ENCODE measurements at regions not wholly inside any gene's neighbourhood (a gene's known extent, or its start where the extent isn't known, plus 50 kb on each side); places are given as distances from the start of the nearest gene placed in this dataset.

- no peak overlapping the region for H3K9ac ChIP-seq (ENCODE audit: low read length)
- no peak overlapping the region for H3K27ac ChIP-seq (ENCODE audit: low read length)
- TF ChIP-seq CTCF (IDR thresholded peaks at IDR 0.05; ENCODE audit: low read depth, low read length) (no peak), EZH2phosphoT487 (IDR thresholded peaks at IDR 0.05; ENCODE audit: low read depth) (no peak)
- H3K4me2 ChIP-seq (ENCODE audit: low read length) = no peak overlapping the region
- no peaks in the 10 kb centered on the region for H3K79me2 ChIP-seq (ENCODE audit: low read length)
- H3K36me3 ChIP-seq (replicated peaks; ENCODE audit: low read depth, low read length) = no peaks in the 10 kb centered on the region
- peaks cover 10% of the 10 kb centered on the region for H3K4me1 ChIP-seq (ENCODE audit: low read length)
- H4K20me1 ChIP-seq (ENCODE audit: insufficient read depth, low read length) = peaks cover 7% of the 10 kb centered on the region
- no peak overlapping the region for H3K4me3 ChIP-seq (ENCODE audit: low read length)
- no peak overlapping the region for H2AFZ ChIP-seq (ENCODE audit: low read depth, low read length)
- no peaks in the 10 kb centered on the region for H3K9me3 ChIP-seq (ENCODE audit: insufficient read depth, low read length)
- peaks cover 53% of the 10 kb centered on the region for H3K27me3 ChIP-seq (ENCODE audit: low read depth, low read length)
Measured at GRCh38 chr22:45069925-45070324, 60.1 kb upstream of the PHF21B start.

- H3K4me2 ChIP-seq (ENCODE audit: low read length) = no peak overlapping the region
- H3K79me2 ChIP-seq (ENCODE audit: low read length) = no peaks in the 10 kb centered on the region
- H3K9ac ChIP-seq (ENCODE audit: low read length) = no peak overlapping the region
- H4K20me1 ChIP-seq (ENCODE audit: insufficient read depth, low read length) = peaks cover 7% of the 10 kb centered on the region
- no peak overlapping the region for H2AFZ ChIP-seq (ENCODE audit: low read depth, low read length)
- H3K4me3 ChIP-seq (ENCODE audit: low read length) = no peak overlapping the region
- H3K9me3 ChIP-seq (ENCODE audit: insufficient read depth, low read length) = no peaks in the 10 kb centered on the region
- H3K4me1 ChIP-seq (ENCODE audit: low read length) = peaks cover 10% of the 10 kb centered on the region
- H3K27me3 ChIP-seq (ENCODE audit: low read depth, low read length) = peaks cover 57% of the 10 kb centered on the region
- no peaks in the 10 kb centered on the region for H3K36me3 ChIP-seq (replicated peaks; ENCODE audit: low read depth, low read length)
- no peak overlapping the region for H3K27ac ChIP-seq (ENCODE audit: low read length)
- TF ChIP-seq EZH2phosphoT487 (IDR thresholded peaks at IDR 0.05; ENCODE audit: low read depth) (no peak), CTCF (IDR thresholded peaks at IDR 0.05; ENCODE audit: low read depth, low read length) (no peak)
Measured at GRCh38 chr22:45071618-45072017, 61.8 kb upstream of the PHF21B start.

- H3K36me3 ChIP-seq (replicated peaks; ENCODE audit: low read depth, low read length) = no peaks in the 10 kb centered on the region
- H3K27ac ChIP-seq (ENCODE audit: low read length) = no peak overlapping the region
- H3K9ac ChIP-seq (ENCODE audit: low read length) = no peak overlapping the region
- no peak overlapping the region for H2AFZ ChIP-seq (ENCODE audit: low read depth, low read length)
- peaks cover 55% of the 10 kb centered on the region for H3K27me3 ChIP-seq (ENCODE audit: low read depth, low read length)
- H3K9me3 ChIP-seq (ENCODE audit: insufficient read depth, low read length) = no peaks in the 10 kb centered on the region
- no peak overlapping the region for H3K4me3 ChIP-seq (ENCODE audit: low read length)
- H3K79me2 ChIP-seq (ENCODE audit: low read length) = no peaks in the 10 kb centered on the region
- 0 out of 2 replicates have a peak overlapping the region, but pooled peaks have one; percentile 23 for H3K4me2 ChIP-seq (ENCODE audit: low read length)
- peaks cover 10% of the 10 kb centered on the region for H3K4me1 ChIP-seq (ENCODE audit: low read length)
- peaks cover 7% of the 10 kb centered on the region for H4K20me1 ChIP-seq (ENCODE audit: insufficient read depth, low read length)
- TF ChIP-seq CTCF (IDR thresholded peaks at IDR 0.05; ENCODE audit: low read depth, low read length) = no peak
- no peak for TF ChIP-seq EZH2phosphoT487 (IDR thresholded peaks at IDR 0.05; ENCODE audit: low read depth)
Measured at GRCh38 chr22:45072322-45072903, 62.6 kb upstream of the PHF21B start.

DNA sequence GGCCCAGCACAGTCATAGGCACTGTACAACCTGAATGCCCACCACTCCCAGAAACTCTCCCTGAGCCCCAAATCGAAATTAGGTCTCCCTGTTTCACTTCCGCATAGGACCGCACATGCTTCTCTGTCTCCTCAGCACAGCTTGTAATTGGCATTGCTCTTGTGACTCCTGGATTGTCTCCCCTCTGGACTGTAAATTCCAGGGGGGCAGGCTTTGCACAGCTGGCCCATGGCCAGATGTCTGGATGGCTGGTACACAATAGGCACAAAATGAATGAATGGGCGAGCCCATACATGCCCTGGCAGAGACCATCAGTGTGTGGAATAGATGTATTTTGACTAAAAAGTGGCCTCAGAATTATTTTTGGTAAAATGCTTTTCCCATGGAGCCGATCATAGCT, 63.3 kb upstream of the PHF21B start:
- Histone ChIP-seq H3K27ac (ENCODE audit: low read length) (no peak overlapping the region), H3K9me3 (ENCODE audit: insufficient read depth, low read length) (no peaks in the 10 kb centered on the region), H3K36me3 (replicated peaks; ENCODE audit: low read depth, low read length) (no peaks in the 10 kb centered on the region), H2AFZ (ENCODE audit: low read depth, low read length) (no peak overlapping the region), H3K27me3 (ENCODE audit: low read depth, low read length) (peaks cover 51% of the 10 kb centered on the region), H3K4me1 (ENCODE audit: low read length) (peaks cover 10% of the 10 kb centered on the region), H3K4me2 (ENCODE audit: low read length) (peak overlapping the region; percentile 23; the same call in 1 of the 2 replicates), H4K20me1 (ENCODE audit: insufficient read depth, low read length) (peaks cover 7% of the 10 kb centered on the region), H3K4me3 (ENCODE audit: low read length) (no peak overlapping the region), H3K79me2 (ENCODE audit: low read length) (no peaks in the 10 kb centered on the region), H3K9ac (ENCODE audit: low read length) (no peak overlapping the region)
- TF ChIP-seq EZH2phosphoT487 (IDR thresholded peaks at IDR 0.05; ENCODE audit: low read depth) = no peak

Data from OCI-LY3 (cell line).